ENCODE measurements at regions not wholly inside any gene's neighbourhood (a gene's known extent, or its start where the extent isn't known, plus 50 kb on each side); places are given as distances from the start of the nearest gene placed in this dataset.

DNA sequence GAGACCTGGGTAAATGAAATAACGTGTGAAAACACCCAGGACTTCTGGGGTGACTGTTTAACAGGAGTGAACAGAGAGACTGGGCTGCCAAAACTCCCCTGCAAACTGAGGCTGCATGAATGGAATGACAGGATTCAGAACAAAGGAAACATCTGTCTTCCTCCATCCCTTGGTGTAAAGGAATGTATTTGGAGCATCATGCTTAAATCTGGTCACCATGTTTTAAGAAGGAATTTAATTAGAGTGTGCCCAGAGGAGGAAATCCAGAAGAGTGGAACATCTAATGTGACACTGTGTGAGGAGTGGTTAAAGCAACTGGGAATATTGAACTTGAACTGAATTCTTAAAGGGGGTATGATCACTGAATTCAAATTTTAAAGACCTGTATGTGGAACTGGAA, 437.2 kb downstream of the LIG4 start:
- DNase-seq (ENCODE audit: low read depth, low spot score): no peak
- TF ChIP-seq, protein P1, sequence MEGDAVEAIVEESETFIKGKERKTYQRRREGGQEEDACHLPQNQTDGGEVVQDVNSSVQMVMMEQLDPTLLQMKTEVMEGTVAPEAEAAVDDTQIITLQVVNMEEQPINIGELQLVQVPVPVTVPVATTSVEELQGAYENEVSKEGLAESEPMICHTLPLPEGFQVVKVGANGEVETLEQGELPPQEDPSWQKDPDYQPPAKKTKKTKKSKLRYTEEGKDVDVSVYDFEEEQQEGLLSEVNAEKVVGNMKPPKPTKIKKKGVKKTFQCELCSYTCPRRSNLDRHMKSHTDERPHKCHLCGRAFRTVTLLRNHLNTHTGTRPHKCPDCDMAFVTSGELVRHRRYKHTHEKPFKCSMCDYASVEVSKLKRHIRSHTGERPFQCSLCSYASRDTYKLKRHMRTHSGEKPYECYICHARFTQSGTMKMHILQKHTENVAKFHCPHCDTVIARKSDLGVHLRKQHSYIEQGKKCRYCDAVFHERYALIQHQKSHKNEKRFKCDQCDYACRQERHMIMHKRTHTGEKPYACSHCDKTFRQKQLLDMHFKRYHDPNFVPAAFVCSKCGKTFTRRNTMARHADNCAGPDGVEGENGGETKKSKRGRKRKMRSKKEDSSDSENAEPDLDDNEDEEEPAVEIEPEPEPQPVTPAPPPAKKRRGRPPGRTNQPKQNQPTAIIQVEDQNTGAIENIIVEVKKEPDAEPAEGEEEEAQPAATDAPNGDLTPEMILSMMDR (IDR thresholded peaks at IDR 0.05; ENCODE audit: low read depth, low read length): no peak
- POLR2A ChIA-PET: no interaction called here
- CTCF ChIA-PET: interaction anchor here (1.3 kb wide), 1 partner anchor 9 kb away, joined by 3 read pairs; no protein-coding TSS in a partner anchor
- Histone ChIP-seq H3K27me3 (ENCODE audit: control insufficient read depth, insufficient read depth, low read length) (no peaks in the 10 kb centered on the region), H3K9me3 (ENCODE audit: control insufficient read depth, insufficient read depth, low read length) (no peaks in the 10 kb centered on the region; the same call in 1 of the 2 replicates), H3K4me3 (ENCODE audit: low read depth, low read length) (no peak overlapping the region), H3K27ac (ENCODE audit: low read depth, low read length) (no peak overlapping the region)

DNA sequence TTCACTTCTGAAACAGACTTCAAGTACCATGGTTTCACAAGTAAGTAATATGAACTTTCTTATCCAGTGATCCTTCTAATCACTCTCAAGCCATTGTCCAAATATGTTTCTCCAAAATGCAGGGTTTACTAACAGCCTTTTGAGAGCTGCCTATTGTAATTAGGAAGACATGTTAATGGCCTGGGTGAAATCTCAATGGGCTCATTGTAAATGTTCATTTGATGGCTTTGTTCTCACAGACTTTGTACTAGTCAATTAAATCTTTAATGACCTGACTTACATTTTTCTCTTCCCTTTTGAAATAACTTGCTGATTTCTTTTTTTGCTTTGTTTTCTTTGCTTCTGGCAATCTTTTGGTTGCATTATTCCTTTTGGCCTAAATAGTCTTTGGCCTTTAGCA, 444.8 kb downstream of the LIG4 start:
- ChIA-PET POLR2A (no interaction called here), CTCF (no interaction called here)

DNA sequence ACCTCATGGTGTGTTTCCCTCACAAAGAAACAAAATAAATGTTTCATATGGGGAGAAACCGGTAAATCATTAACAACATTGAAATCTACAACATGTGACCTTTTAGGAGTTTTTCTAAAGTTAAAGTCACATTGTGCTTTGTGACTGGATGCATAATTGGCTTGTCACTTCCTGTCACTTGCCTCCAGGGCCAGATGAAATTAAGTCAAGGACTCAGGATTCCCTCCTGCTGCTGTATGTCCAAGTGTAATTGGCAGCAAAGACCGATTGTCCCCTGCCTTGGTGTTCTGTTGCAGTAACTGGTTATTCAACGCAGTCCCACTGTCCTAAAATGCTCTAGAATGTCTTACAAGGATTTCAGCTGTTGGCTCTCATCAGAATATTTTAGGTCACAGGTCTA, 448.2 kb downstream of the LIG4 start:
- Histone ChIP-seq H3K27me3 (ENCODE audit: control insufficient read depth, insufficient read depth, low read length) (no peaks in the 10 kb centered on the region), H3K27ac (ENCODE audit: low read depth, low read length) (no peak overlapping the region), H3K9me3 (ENCODE audit: control insufficient read depth, insufficient read depth, low read length) (no peaks in the 10 kb centered on the region; the same call in 1 of the 2 replicates), H3K4me3 (ENCODE audit: low read depth, low read length) (no peak overlapping the region)
- POLR2A ChIA-PET: no interaction called here
- CTCF ChIA-PET: no interaction called here
- TF ChIP-seq, protein P1 (IDR thresholded peaks at IDR 0.05; ENCODE audit: low read depth, low read length): no peak
- no peak for DNase-seq (ENCODE audit: low read depth, low spot score)

More for the DNA sequence above, 444.8 kb downstream of the LIG4 start:
- Histone ChIP-seq H3K4me3 (ENCODE audit: low read depth, low read length) (no peak overlapping the region), H3K27ac (ENCODE audit: low read depth, low read length) (no peak overlapping the region), H3K27me3 (ENCODE audit: control insufficient read depth, insufficient read depth, low read length) (no peaks in the 10 kb centered on the region), H3K9me3 (ENCODE audit: control insufficient read depth, insufficient read depth, low read length) (no peaks in the 10 kb centered on the region; the same call in 1 of the 2 replicates)
- TF ChIP-seq, protein P1 (IDR thresholded peaks at IDR 0.05; ENCODE audit: low read depth, low read length): no peak
- DNase-seq (ENCODE audit: low read depth, low spot score): no peak

DNA sequence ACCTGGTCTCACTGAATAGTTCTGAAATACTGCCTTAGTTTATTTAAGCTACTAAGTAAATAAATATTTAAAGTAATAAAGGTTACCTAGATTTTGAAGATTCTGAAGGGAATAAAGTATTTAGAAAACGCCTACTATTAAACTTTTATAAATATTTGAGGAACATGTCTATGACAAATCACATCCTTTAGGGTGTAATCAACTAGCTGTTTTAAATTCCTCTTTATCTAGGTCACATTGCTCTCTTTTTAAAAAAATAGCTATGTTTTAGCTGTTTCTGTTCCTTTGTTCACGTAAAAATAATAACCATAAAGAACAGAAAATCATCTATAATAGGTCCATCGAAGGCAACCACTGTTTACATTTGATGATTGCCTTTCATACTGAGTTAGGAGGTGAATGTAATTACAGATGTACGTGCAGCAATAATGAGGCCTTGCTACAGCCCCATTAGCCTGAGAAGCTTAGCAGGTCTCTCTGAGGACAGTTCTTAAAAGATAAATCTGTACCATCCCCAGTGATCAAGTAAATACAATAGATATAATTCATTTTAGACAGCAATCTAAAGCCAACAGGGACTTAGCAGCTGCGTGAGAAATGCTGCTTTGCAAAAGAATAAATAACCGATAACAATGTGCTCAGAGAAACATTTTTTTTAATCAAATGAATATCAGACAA, 449.5 kb downstream of the LIG4 start:
- 0 out of 2 replicates have a peak overlapping the region, but pooled peaks have one; percentile 5 for H3K4me3 ChIP-seq (ENCODE audit: low read depth, low read length)
- no peaks in the 10 kb centered on the region for H3K27me3 ChIP-seq (ENCODE audit: control insufficient read depth, insufficient read depth, low read length)
- ChIA-PET POLR2A (no interaction called here), CTCF (interaction anchor here (1.0 kb wide), 1 partner anchor 390 kb away, joined by 4 read pairs; no protein-coding TSS in a partner anchor)
- peak overlapping the region; percentile 62 for H3K27ac ChIP-seq (ENCODE audit: low read depth, low read length)
- DNase-seq (ENCODE audit: low read depth, low spot score): no peak
- no peaks in the 10 kb centered on the region; the same call in 1 of the 2 replicates for H3K9me3 ChIP-seq (ENCODE audit: control insufficient read depth, insufficient read depth, low read length)
- TF ChIP-seq, protein P1 (IDR thresholded peaks at IDR 0.05; ENCODE audit: low read depth, low read length): no peak

DNA sequence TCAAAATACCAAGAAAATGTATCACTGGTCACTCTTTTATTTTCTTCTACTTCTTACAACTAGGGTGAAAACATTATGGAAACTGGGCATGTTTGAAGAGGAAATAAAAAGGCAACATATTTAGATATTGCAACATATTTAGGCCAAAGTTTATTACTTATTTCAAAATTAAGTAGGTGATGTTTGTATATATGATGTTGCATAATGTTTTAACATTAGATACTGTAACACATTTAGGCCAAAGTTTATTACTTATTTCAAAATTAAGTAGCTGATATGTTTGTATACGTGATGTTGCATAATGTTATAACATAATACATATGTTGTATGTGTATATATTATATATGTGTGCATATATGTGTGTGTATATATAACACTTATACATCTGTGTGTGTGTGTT, 451.3 kb downstream of the LIG4 start:
- Histone ChIP-seq H3K4me3 (ENCODE audit: low read depth, low read length) (no peak overlapping the region), H3K27me3 (ENCODE audit: control insufficient read depth, insufficient read depth, low read length) (no peaks in the 10 kb centered on the region), H3K9me3 (ENCODE audit: control insufficient read depth, insufficient read depth, low read length) (no peaks in the 10 kb centered on the region), H3K27ac (ENCODE audit: low read depth, low read length) (no peak overlapping the region)
- TF ChIP-seq, protein P1 (IDR thresholded peaks at IDR 0.05; ENCODE audit: low read depth, low read length): no peak
- DNase-seq (ENCODE audit: low read depth, low spot score): no peak
- ChIA-PET CTCF (no interaction called here), POLR2A (no interaction called here)
